LNCaP clone FGC (cell line): ENCODE measurements at regions not wholly inside any gene's neighbourhood (a gene's known extent, or its start where the extent isn't known, plus 50 kb on each side); places are given as distances from the start of the nearest gene placed in this dataset.

ENCODE experiments used
- DNase-seq: peaks from one replicate; pipeline ENCODE4 v3.0.0-alpha.2; 2011; ENCODE audit warnings: low read depth
- H3K4me3 ChIP-seq: 2 replicates; pipeline ENCODE4 v1.5.1; 2011; ENCODE audit warnings: mild to moderate bottlenecking, low read depth, low read length, control low read depth
- CTCF ChIP-seq: IDR thresholded peaks from 2 replicates; pipeline ENCODE4 v1.5.1; 2012; ENCODE audit warnings: mild to moderate bottlenecking; ENCODE audit not compliant: control insufficient read depth, insufficient read depth; ENCODE audit errors: extremely low read depth

- no peak for TF ChIP-seq CTCF
- H3K4me3 ChIP-seq: no peak overlapping the region
- DNase-seq: no peak
Observed at GRCh38 chr13:56869671-56870070, 271.0 kb upstream of the PRR20A start.

GRCh38 chr13:56886398-56886797 is 254.3 kb upstream of the PRR20A start:
- no peak overlapping the region for H3K4me3 ChIP-seq
- DNase-seq: no peak
- TF ChIP-seq CTCF: no peak

- DNase-seq: no peak
- TF ChIP-seq CTCF: no peak
- H3K4me3 ChIP-seq: no peak overlapping the region
Observed at GRCh38 chr13:56888455-56888854, 252.3 kb upstream of the PRR20A start.

- DNase-seq: no peak
- no peak overlapping the region for H3K4me3 ChIP-seq
- TF ChIP-seq CTCF: no peak
Observed at GRCh38 chr13:56893843-56894242, 246.9 kb upstream of the PRR20A start.

GRCh38 chr13:56900549-56901279 is 240.0 kb upstream of the PRR20A start:
- H3K4me3 ChIP-seq: no peak overlapping the region
- no peak for DNase-seq
- no peak for TF ChIP-seq CTCF

- no peak for DNase-seq
- no peak for TF ChIP-seq CTCF
- H3K4me3 ChIP-seq: no peak overlapping the region
Observed at GRCh38 chr13:56902276-56902675, 238.4 kb upstream of the PRR20A start.

- H3K4me3 ChIP-seq: no peak overlapping the region
- no peak for TF ChIP-seq CTCF
- no peak for DNase-seq
Observed at GRCh38 chr13:56903710-56904282, 236.9 kb upstream of the PRR20A start.
